Panc1 (cell line): ENCODE measurements at regions not wholly inside any gene's neighbourhood (a gene's known extent, or its start where the extent isn't known, plus 50 kb on each side); places are given as distances from the start of the nearest gene placed in this dataset.

ENCODE experiments used
- ATAC-seq: fragments of 200-7000 bp; cut with Tn5 transposase; 2 replicates; pipeline ENCODE4 v1.9.1; 2020; ENCODE audit warnings: mild to moderate bottlenecking, moderate library complexity
- BruUV-seq: library from RNA; stranded (reverse); fragments of 400-500 nt; replicated peaks from 2 replicates; lab custom pipeline; 2021; lab: Mats Ljungman, UMichigan
- CTCF ChIA-PET: fragments of 300-600 bp; sonication (Branson Sonifier 250); formaldehyde crosslinking; loops from one replicate; lab custom pipeline; 2022; ENCODE audit warnings: antibody characterized with exemption; lab: Charles Lee
- POLR2A ChIA-PET: fragments of 300-600 bp; sonication (Branson Sonifier 250); formaldehyde crosslinking; loops from one replicate; lab custom pipeline; 2022; ENCODE audit warnings: antibody characterized with exemption; lab: Charles Lee
- DNase-seq: peaks from one replicate; pipeline ENCODE4 v3.0.0-alpha.2; 2010; ENCODE audit warnings: low read depth, low spot score
- H3K27ac ChIP-seq: 2 replicates; pipeline ENCODE4 v1.5.1; 2011; ENCODE audit warnings: mild to moderate bottlenecking, low read length, inconsistent platforms
- H3K27me3 ChIP-seq: fragments of 200-500 bp; sonication (Bioruptor generic); 2 replicates; pipeline ENCODE4 v1.6.0; 2014; ENCODE audit warnings: low read length, inconsistent platforms; ENCODE audit not compliant: control insufficient read depth, insufficient read depth
- H3K36me3 ChIP-seq: fragments of 200-500 bp; sonication (Bioruptor generic); 2 replicates; pipeline ENCODE4 v1.5.1; 2014; ENCODE audit warnings: inconsistent platforms, mild to moderate bottlenecking, low read length, moderate library complexity; ENCODE audit not compliant: control insufficient read depth, insufficient read depth
- H3K4me1 ChIP-seq: 2 replicates; pipeline ENCODE4 v1.5.1; 2011; ENCODE audit warnings: inconsistent platforms, mild to moderate bottlenecking, low read length, moderate library complexity; ENCODE audit not compliant: control insufficient read depth, insufficient read depth
- H3K4me3 ChIP-seq, 2 experiments: 2 replicates each; pipeline ENCODE4 v1.5.1; 2011 to 2012; ENCODE audit warnings: low read depth in 2 of 2, low read length in 2 of 2, mild to moderate bottlenecking in 2 of 2, inconsistent platforms in 1 of 2, moderate library complexity in 1 of 2
- H3K9me3 ChIP-seq: fragments of 200-500 bp; sonication (Bioruptor generic); 2 replicates; pipeline ENCODE4 v1.5.1; 2014; ENCODE audit warnings: low read depth, mild to moderate bottlenecking, inconsistent platforms, low read length, moderate library complexity; ENCODE audit not compliant: control insufficient read depth, insufficient read depth
- CTCF ChIP-seq: fragments of 450-650 bp; IDR thresholded peaks from 2 replicates; pipeline ENCODE4 v1.5.1; 2017; ENCODE audit warnings: mild to moderate bottlenecking
- POLR2AphosphoS5 ChIP-seq: IDR thresholded peaks from 2 replicates; pipeline ENCODE4 v1.6.1; 2012; ENCODE audit warnings: mild to moderate bottlenecking, low read depth, low read length, moderate library complexity
- REST ChIP-seq, 2 experiments: IDR thresholded peaks; 2 replicates each; pipeline ENCODE4 v1.6.1; 2011 to 2012; ENCODE audit warnings: low read depth in 2 of 2, control low read depth in 1 of 2, low read length in 1 of 2, mild to moderate bottlenecking in 1 of 2, moderate library complexity in 1 of 2; ENCODE audit not compliant: insufficient read depth in 1 of 2
- SIN3A ChIP-seq: IDR thresholded peaks from 2 replicates; pipeline ENCODE4 v1.6.1; 2012; ENCODE audit warnings: low read depth, mild to moderate bottlenecking, low read length, moderate library complexity, borderline replicate concordance; ENCODE audit not compliant: insufficient read depth
- TCF7L2 ChIP-seq: IDR thresholded peaks from 2 replicates; pipeline ENCODE4 v1.6.1; 2011; ENCODE audit warnings: mild to moderate bottlenecking, low read depth, low read length, inconsistent platforms
- in situ Hi-C: cut with HindIII; loops from 2 replicates; pipeline ENCODE4 v1.10.0; 2016; ENCODE audit warnings: low sequenced_read_pairs, low pct_unique_long_range_greater_than_20kb
- intact Hi-C: fragments of 100-400 bp; cut with micrococcal nuclease; formaldehyde crosslinking; loops from one replicate; pipeline ENCODE4 v1.10.0; 2022; ENCODE audit not compliant: unreplicated experiment

GRCh38 chr2:129713337-129713736 lies 266.1 kb upstream of the RAB6C start:
- Histone ChIP-seq H3K36me3 (no peaks in the 10 kb centered on the region), H3K27me3 (peaks cover 10% of the 10 kb centered on the region), H3K27ac (no peak overlapping the region), H3K9me3 (no peaks in the 10 kb centered on the region), H3K4me1 (no peaks in the 10 kb centered on the region), H3K4me3 (no peak overlapping the region)
- ChIA-PET CTCF (no interaction called here), POLR2A (no interaction called here)
- intact Hi-C loops = no loop called here
- DNase-seq (no peak), ATAC-seq (no peak)
- TF ChIP-seq TCF7L2 (no peak), CTCF (no peak), REST (IDR thresholded peaks at IDR 0.05; ENCODE audit: insufficient read depth in 1 of 2, low read depth in 2 of 2, low read length in 1 of 2) (no peak), SIN3A (no peak), POLR2AphosphoS5 (no peak)
- in situ Hi-C loops = no loop called here
- no TSS peak for BruUV-seq

- in situ Hi-C loops (no loop called here), intact Hi-C loops (no loop called here)
- no peaks in the 10 kb centered on the region for H3K36me3 ChIP-seq
- peaks cover 13% of the 10 kb centered on the region for H3K27me3 ChIP-seq
- H3K4me3 ChIP-seq = no peak overlapping the region
- H3K9me3 ChIP-seq = no peaks in the 10 kb centered on the region
- DNase-seq (no peak), ATAC-seq (no peak)
- CTCF ChIA-PET = interaction anchor here (0.7 kb wide), 1 partner anchor 1777 kb away, joined by 4 read pairs; no protein-coding TSS in a partner anchor
- POLR2A ChIA-PET = no interaction called here
- no peak overlapping the region for H3K27ac ChIP-seq
- no peaks in the 10 kb centered on the region for H3K4me1 ChIP-seq
- no TSS peak for BruUV-seq
- TF ChIP-seq SIN3A (no peak), TCF7L2 (no peak), POLR2AphosphoS5 (no peak), CTCF (no peak), REST (IDR thresholded peaks at IDR 0.05; ENCODE audit: insufficient read depth in 1 of 2, low read depth in 2 of 2, low read length in 1 of 2) (no peak)
Observed at GRCh38 chr2:129716781-129717559, 262.5 kb upstream of the RAB6C start.
